DOHH2 (cell line): ENCODE measurements at regions not wholly inside any gene's neighbourhood (a gene's known extent, or its start where the extent isn't known, plus 50 kb on each side); places are given as distances from the start of the nearest gene placed in this dataset.

ENCODE experiments used
- H3F3A ChIP-seq: fragments of 200-600 bp; sonication (generic), shearing (Covaris generic); 2 replicates; pipeline ENCODE4 v1.6.0; 2016; ENCODE audit warnings: antibody characterized with exemption, mild to moderate bottlenecking; ENCODE audit not compliant: control insufficient read depth, insufficient read depth
- H3K27ac ChIP-seq: fragments of 200-600 bp; sonication (generic); 2 replicates; pipeline ENCODE4 v1.5.1; 2014; ENCODE audit warnings: low read depth, mild to moderate bottlenecking, low read length, moderate library complexity
- H3K27me3 ChIP-seq: fragments of 200-600 bp; sonication (generic); 2 replicates; pipeline ENCODE4 v1.6.1; 2014; ENCODE audit warnings: mild to moderate bottlenecking, low read length, mixed read lengths; ENCODE audit not compliant: control insufficient read depth
- H3K36me3 ChIP-seq: fragments of 200-600 bp; sonication (generic); 2 replicates; pipeline ENCODE4 v1.6.1; 2014; ENCODE audit warnings: mild to moderate bottlenecking, low read length, moderate library complexity, mixed read lengths; ENCODE audit not compliant: control insufficient read depth
- H3K4me1 ChIP-seq: fragments of 200-600 bp; sonication (generic); 2 replicates; pipeline ENCODE4 v1.6.1; 2014; ENCODE audit warnings: mild to moderate bottlenecking, low read length, mixed read lengths; ENCODE audit not compliant: control insufficient read depth
- H3K4me2 ChIP-seq: fragments of 200-600 bp; sonication (generic); 2 replicates; pipeline ENCODE4 v1.6.0; 2014; ENCODE audit warnings: mild to moderate bottlenecking, low read length, moderate library complexity
- H3K4me3 ChIP-seq: fragments of 200-600 bp; sonication (generic); 2 replicates; pipeline ENCODE4 v1.5.1; 2014; ENCODE audit warnings: mild to moderate bottlenecking, low read length, mixed read lengths
- H3K79me2 ChIP-seq: fragments of 200-600 bp; sonication (generic); 2 replicates; pipeline ENCODE4 v1.6.1; 2014; ENCODE audit warnings: mild to moderate bottlenecking, low read length, mixed read lengths; ENCODE audit not compliant: control insufficient read depth
- H3K9me2 ChIP-seq: fragments of 200-600 bp; sonication (generic); replicated peaks from 2 replicates; pipeline ENCODE4 v1.6.1; 2014; ENCODE audit warnings: mild to moderate bottlenecking, low read length, mixed read lengths; ENCODE audit not compliant: control insufficient read depth
- H3K9me3 ChIP-seq: fragments of 200-600 bp; sonication (generic); 2 replicates; pipeline ENCODE4 v1.6.1; 2014; ENCODE audit warnings: antibody characterized with exemption, low read length, mixed read lengths; ENCODE audit not compliant: control insufficient read depth, insufficient read depth
- H4K20me1 ChIP-seq: fragments of 200-600 bp; sonication (generic); 2 replicates; pipeline ENCODE4 v1.6.0; 2014; ENCODE audit warnings: low read depth, mild to moderate bottlenecking, antibody characterized with exemption, low read length, moderate library complexity; ENCODE audit not compliant: control insufficient read depth, insufficient read depth
- EZH2phosphoT487 ChIP-seq: fragments of 200-600 bp; sonication (generic); IDR thresholded peaks from 2 replicates; pipeline ENCODE4 v1.6.1; 2017; ENCODE audit warnings: borderline replicate concordance, mild to moderate bottlenecking, antibody characterized with exemption, low read length, moderate library complexity, mixed read lengths
- TF ChIP-seq, protein P1 (sequence below): fragments of 200-600 bp; sonication (generic); IDR thresholded peaks from one replicate; pipeline ENCODE4 v1.5.1; 2014; ENCODE audit warnings: antibody characterized with exemption, mild to moderate bottlenecking, low read depth, low read length; ENCODE audit not compliant: poor library complexity, severe bottlenecking

DNA sequence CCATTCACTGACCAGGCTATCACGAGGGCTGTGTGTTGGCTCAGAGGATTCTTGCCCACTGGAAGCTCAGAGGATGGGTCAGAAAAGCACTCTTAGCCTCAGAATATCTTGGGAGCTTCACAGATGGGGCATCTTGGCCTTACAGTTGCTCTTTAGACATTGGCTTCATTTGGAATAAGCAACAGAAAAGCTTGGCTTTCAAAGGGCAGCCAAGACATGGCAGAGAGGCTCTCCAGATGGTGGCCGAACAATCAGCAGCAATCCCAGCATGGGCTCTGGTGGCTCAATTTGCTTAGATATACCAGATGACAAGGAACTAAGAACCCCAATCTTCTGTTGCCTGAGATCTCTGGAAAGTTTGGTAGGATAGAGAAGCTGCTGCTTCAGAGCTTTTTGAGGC is 446.2 kb downstream of the ADRA2A start:
- no peaks in the 10 kb centered on the region for H4K20me1 ChIP-seq
- no peaks in the 10 kb centered on the region for H3K27me3 ChIP-seq
- no peaks in the 10 kb centered on the region for H3K79me2 ChIP-seq
- no peaks in the 10 kb centered on the region for H3K36me3 ChIP-seq
- no peak for TF ChIP-seq EZH2phosphoT487
- TF ChIP-seq, protein P1, sequence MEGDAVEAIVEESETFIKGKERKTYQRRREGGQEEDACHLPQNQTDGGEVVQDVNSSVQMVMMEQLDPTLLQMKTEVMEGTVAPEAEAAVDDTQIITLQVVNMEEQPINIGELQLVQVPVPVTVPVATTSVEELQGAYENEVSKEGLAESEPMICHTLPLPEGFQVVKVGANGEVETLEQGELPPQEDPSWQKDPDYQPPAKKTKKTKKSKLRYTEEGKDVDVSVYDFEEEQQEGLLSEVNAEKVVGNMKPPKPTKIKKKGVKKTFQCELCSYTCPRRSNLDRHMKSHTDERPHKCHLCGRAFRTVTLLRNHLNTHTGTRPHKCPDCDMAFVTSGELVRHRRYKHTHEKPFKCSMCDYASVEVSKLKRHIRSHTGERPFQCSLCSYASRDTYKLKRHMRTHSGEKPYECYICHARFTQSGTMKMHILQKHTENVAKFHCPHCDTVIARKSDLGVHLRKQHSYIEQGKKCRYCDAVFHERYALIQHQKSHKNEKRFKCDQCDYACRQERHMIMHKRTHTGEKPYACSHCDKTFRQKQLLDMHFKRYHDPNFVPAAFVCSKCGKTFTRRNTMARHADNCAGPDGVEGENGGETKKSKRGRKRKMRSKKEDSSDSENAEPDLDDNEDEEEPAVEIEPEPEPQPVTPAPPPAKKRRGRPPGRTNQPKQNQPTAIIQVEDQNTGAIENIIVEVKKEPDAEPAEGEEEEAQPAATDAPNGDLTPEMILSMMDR = no peak
- H3F3A ChIP-seq = no peaks in the 10 kb centered on the region
- H3K9me2 ChIP-seq = no peaks in the 10 kb centered on the region
- H3K4me3 ChIP-seq = no peak overlapping the region
- H3K4me1 ChIP-seq = no peaks in the 10 kb centered on the region
- H3K4me2 ChIP-seq = no peak overlapping the region
- no peak overlapping the region for H3K27ac ChIP-seq
- no peaks in the 10 kb centered on the region for H3K9me3 ChIP-seq

DNA sequence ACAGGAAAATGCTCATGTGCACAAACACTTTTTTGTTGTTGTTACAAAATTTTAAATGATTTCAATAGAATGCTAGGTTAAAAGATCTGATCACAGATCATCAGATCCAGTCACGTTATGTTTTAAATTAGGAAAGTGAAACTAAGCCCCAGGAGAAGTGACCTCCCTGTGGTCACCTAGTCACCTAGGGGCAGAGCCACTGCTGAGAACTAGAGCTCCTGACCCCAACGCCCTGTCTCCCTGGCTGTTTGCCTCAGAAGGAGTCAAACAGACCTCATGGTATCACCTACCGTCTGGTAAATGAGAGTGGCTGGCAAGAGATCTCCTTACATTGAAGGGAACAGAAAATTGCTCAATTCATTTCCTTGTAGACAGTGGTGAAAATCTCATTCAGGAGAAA is 447.3 kb downstream of the ADRA2A start:
- Histone ChIP-seq H3K4me2 (no peak overlapping the region), H3K9me3 (no peaks in the 10 kb centered on the region), H3F3A (no peaks in the 10 kb centered on the region), H4K20me1 (no peaks in the 10 kb centered on the region), H3K79me2 (no peaks in the 10 kb centered on the region), H3K4me1 (no peaks in the 10 kb centered on the region), H3K4me3 (no peak overlapping the region), H3K27ac (no peak overlapping the region), H3K9me2 (no peaks in the 10 kb centered on the region), H3K36me3 (no peaks in the 10 kb centered on the region), H3K27me3 (no peaks in the 10 kb centered on the region)
- no peak for TF ChIP-seq EZH2phosphoT487
- TF ChIP-seq, protein P1 = no peak

DNA sequence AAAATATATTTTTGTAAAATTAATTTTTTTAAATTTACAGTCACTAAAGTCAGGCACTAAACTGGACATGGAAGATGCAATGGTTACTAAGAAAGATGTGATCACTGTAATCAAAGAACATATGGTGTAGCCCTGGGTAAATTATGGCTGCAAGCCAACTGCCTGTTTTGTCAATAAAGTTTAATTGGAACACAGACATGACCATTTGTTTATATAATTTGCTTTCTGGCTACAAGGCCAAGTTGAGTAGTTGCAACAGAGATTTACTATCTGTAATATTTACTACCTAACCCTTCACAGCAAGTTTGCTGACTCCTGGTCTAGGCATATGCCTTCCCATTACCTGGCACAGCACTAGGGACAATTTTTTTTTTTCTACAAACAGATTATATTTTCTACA is 448.9 kb downstream of the ADRA2A start:
- no peaks in the 10 kb centered on the region for H3K36me3 ChIP-seq
- H3K27me3 ChIP-seq = no peaks in the 10 kb centered on the region
- no peak overlapping the region for H3K4me2 ChIP-seq
- H3K9me3 ChIP-seq = no peaks in the 10 kb centered on the region
- H3K9me2 ChIP-seq = no peaks in the 10 kb centered on the region
- no peaks in the 10 kb centered on the region for H3F3A ChIP-seq
- H3K27ac ChIP-seq = no peak overlapping the region
- H4K20me1 ChIP-seq = no peaks in the 10 kb centered on the region
- no peak overlapping the region for H3K4me3 ChIP-seq
- TF ChIP-seq EZH2phosphoT487 = no peak
- TF ChIP-seq, protein P1 = no peak
- H3K4me1 ChIP-seq = no peaks in the 10 kb centered on the region
- H3K79me2 ChIP-seq = no peaks in the 10 kb centered on the region

DNA sequence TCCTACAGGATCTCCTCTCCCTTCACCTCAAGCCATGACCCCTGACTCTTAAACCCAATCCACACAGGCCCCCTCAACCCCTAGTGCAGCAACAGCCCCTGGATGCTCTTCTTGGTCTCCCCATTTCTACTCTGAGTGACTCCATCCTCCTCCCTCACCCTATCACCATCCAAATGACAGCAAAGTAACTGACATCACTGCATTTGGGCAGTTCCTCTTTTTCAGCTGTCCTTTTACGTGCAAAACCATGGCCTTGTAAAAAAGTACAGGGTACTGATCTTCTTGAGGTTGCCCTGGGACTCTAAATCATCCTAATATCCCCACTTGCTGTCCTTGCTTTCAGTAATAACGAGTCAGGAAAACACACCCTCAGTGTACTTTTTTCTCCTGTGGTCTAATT is 454.9 kb downstream of the ADRA2A start:
- no peaks in the 10 kb centered on the region for H3F3A ChIP-seq
- no peaks in the 10 kb centered on the region for H3K27me3 ChIP-seq
- no peaks in the 10 kb centered on the region for H3K9me3 ChIP-seq
- H3K9me2 ChIP-seq = no peaks in the 10 kb centered on the region
- no peaks in the 10 kb centered on the region for H3K4me1 ChIP-seq
- no peak overlapping the region for H3K4me3 ChIP-seq
- no peaks in the 10 kb centered on the region for H4K20me1 ChIP-seq
- TF ChIP-seq EZH2phosphoT487 = no peak
- TF ChIP-seq, protein P1 = no peak
- no peaks in the 10 kb centered on the region for H3K79me2 ChIP-seq
- no peaks in the 10 kb centered on the region for H3K36me3 ChIP-seq
- H3K27ac ChIP-seq = no peak overlapping the region
- no peak overlapping the region for H3K4me2 ChIP-seq
